Ovary (tissue), 7 donors: ENCODE measurements at regions not wholly inside any gene's neighbourhood (a gene's known extent, or its start where the extent isn't known, plus 50 kb on each side); places are given as distances from the start of the nearest gene placed in this dataset.

Source experiments
- DNase-seq, 5 donors: peaks; one replicate each; pipeline ENCODE4 v3.0.0-alpha.2; 2019 to 2020
- H3K27ac ChIP-seq, 2 donors: fragments of 200-600 bp; one replicate each; pipeline versions ENCODE4 v1.5.1 to v1.8.0; 2019 to 2022
- H3K27me3 ChIP-seq: fragments of 200-600 bp; one replicate; pipeline ENCODE4 v1.8.0; 2022
- H3K36me3 ChIP-seq: fragments of 200-600 bp; sonication (generic); one replicate; pipeline ENCODE4 v1.5.1; 2019
- H3K4me1 ChIP-seq: one replicate; pipeline ENCODE4 v1.8.1; 2013; ENCODE audit warnings: mild to moderate bottlenecking, moderate library complexity; ENCODE audit not compliant: insufficient read depth
- H3K4me3 ChIP-seq: fragments of 200-600 bp; sonication (generic); one replicate; pipeline ENCODE4 v1.5.1; 2017
- H3K9me3 ChIP-seq, 2 donors: fragments of 200-600 bp in 1 of 2; sonication (generic) in 1 of 2; one replicate each; pipeline versions ENCODE4 v1.5.1 to v1.8.1; 2013 to 2019; ENCODE audit warnings: mild to moderate bottlenecking in 1 of 2, moderate library complexity in 1 of 2
- CTCF ChIP-seq, 3 donors: fragments of 450-650 bp in 2 of 3; fragments of 200-600 bp in 1 of 3; IDR thresholded peaks; one replicate each; pipeline versions ENCODE4 v1.5.1 to v1.8.0; 2016 to 2022; ENCODE audit warnings: antibody characterized with exemption in 3 of 3, mild to moderate bottlenecking in 1 of 3
- EP300 ChIP-seq: sonication (generic); formaldehyde crosslinking; IDR thresholded peaks from one replicate; pipeline ENCODE4 v1.6.1; 2017; ENCODE audit warnings: antibody characterized with exemption
- POLR2A ChIP-seq: fragments of 450-650 bp; IDR thresholded peaks from one replicate; pipeline ENCODE4 v1.6.1; 2017; ENCODE audit warnings: antibody characterized with exemption, mild to moderate bottlenecking, moderate library complexity
- WGBS, 3 donors: extraction: QIAGEN DNeasy Blood & Tissue Kit in 1 of 3; methylation state at CpG; one replicate each; pipeline versions ENCODE4 v1.1.5 to v1.1.7; 2013 to 2017; 5-methylcytosine and 5-hydroxymethylcytosine counted together
- intact Hi-C, 4 donors: fragments of 100-400 bp; cut with DNase I; formaldehyde crosslinking; loops; one replicate each; pipeline versions ENCODE4 v1.11.0 to v1.15.1; 2022 to 2023
- donor health status: DM: no; HTN: no; CAD: no; lungs with moderate emphysema.
- donor health status: DM: no; HTN: no; CAD: no.
- donor health status: Bipolar disorder and iron deficiency.
- donor health status: DM: no; HTN: no; CAD: no.
- donor health status: DM: yes; HTN: yes; CAD: no.

- no peaks in the 10 kb centered on the region for H3K36me3 ChIP-seq
- DNase-seq = no peak
- no peaks in the 10 kb centered on the region for H3K27me3 ChIP-seq
- no peak overlapping the region for H3K4me3 ChIP-seq
- no peaks in the 10 kb centered on the region for H3K4me1 ChIP-seq
- no peak for TF ChIP-seq CTCF (IDR thresholded peaks at IDR 0.05)
- no peak for TF ChIP-seq POLR2A
- no peak for TF ChIP-seq EP300
- no peaks in the 10 kb centered on the region for H3K9me3 ChIP-seq
- 88 to 91% (median 90%) methylated on average over 8 of the region's 8 CpGs for WGBS, 3 donors
- intact Hi-C loops = no loop called here
- no peak overlapping the region for H3K27ac ChIP-seq
These were observed 417.0 kb upstream of the RGS6 start for GRCh38 chr14:71514941-71515919.

DNA sequence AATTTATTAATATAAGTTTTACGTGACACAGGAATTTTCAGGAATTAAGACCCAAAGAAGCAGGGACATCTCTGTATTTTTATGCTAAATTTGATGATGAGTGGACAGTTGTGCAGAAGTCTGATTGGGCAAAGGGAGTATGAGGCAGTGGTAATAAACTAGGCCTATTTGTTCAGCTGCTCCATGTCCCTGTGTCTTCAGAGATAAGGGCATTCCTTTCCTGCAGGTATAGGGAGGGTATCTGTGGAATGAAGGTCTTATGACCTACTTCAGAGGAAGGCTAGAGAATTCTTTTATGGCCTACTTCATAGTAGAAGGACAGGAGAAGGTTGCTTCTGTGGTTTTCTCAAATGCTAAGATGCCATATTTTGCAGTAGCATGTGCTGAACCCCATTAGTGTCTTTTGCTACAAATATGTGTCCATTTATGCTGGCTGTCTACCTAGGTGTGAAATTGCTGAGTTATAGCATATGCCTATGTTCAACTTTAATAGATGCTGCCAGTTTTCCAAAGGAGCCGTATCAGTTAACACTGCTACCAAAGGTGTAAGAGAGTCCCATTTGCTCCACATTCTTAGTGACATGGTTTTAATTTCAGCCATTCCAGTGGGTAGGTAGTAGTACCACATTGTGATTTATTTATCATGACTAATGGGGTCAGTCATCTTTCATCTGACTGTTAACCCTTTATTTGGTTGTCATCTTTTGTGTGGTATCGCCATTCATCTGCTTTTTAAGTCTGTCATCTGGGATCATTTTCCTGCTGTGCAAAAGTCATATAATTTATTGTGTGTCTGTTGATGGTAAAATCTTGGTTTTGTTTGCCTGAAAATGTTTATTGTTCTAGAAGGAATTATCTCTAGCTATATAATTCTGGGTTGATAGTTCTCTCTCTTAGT, 410.7 kb upstream of the RGS6 start:
- no peak for DNase-seq
- no peak overlapping the region for H3K4me3 ChIP-seq
- no peak overlapping the region for H3K27ac ChIP-seq
- intact Hi-C loops = no loop called here
- H3K9me3 ChIP-seq = no peaks in the 10 kb centered on the region
- no peaks in the 10 kb centered on the region for H3K36me3 ChIP-seq
- WGBS, 3 donors = 94 to 96% (median 96%) methylated on average over 3 of the region's 3 CpGs
- TF ChIP-seq CTCF (IDR thresholded peaks at IDR 0.05) (no peak), EP300 (no peak), POLR2A (no peak)
- H3K27me3 ChIP-seq = no peaks in the 10 kb centered on the region
- no peaks in the 10 kb centered on the region for H3K4me1 ChIP-seq

DNA sequence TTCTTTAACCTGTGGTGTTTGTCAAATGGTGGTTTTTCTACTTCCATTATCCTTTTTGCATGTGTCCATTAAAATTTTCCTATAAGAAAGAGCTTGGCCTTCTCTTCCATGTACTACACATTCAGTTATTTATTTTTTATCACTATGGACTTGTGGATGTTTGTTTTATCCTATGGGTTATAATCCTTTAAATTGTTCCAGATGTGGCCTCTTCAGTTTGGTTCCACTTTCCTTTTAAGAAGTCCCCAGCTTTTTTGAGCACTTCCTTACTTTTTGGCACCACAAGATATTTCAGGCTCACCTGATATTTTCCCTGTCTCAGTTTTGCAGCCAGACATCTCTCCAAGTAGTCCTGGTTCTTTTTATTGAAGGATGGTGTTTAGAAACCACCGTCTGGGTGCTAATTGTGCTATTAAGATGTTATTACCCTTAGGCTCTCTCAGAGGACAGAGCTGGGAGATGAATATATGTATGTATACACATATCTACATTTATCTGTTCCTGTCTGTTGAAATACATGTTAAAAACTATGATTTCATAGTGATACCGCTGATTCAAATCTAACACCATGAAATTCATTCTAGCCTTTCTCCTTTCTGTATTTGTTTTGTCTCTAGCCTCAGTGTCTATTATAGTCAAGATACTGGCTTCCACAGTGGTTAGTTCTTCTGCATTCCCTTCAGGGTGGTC, 408.5 kb upstream of the RGS6 start:
- Histone ChIP-seq H3K27me3 (no peaks in the 10 kb centered on the region), H3K4me3 (no peak overlapping the region), H3K4me1 (no peaks in the 10 kb centered on the region), H3K36me3 (no peaks in the 10 kb centered on the region), H3K27ac (no peak overlapping the region), H3K9me3 (no peaks in the 10 kb centered on the region)
- no peak for TF ChIP-seq POLR2A
- TF ChIP-seq CTCF (IDR thresholded peaks at IDR 0.05) = no peak
- no peak for TF ChIP-seq EP300
- intact Hi-C loops = no loop called here
- WGBS, 3 donors = 91 to 94% (median 93%) methylated on average over 2 of the region's 2 CpGs
- DNase-seq = no peak

GRCh38 chr14:71524320-71524982, 407.8 kb upstream of the RGS6 start:
- intact Hi-C loops = no loop called here
- no peaks in the 10 kb centered on the region for H3K36me3 ChIP-seq
- WGBS, 3 donors = 94 to 96% (median 96%) methylated on average over 6 of the region's 6 CpGs
- H3K9me3 ChIP-seq = no peaks in the 10 kb centered on the region
- no peak for DNase-seq
- TF ChIP-seq POLR2A (no peak), CTCF (IDR thresholded peaks at IDR 0.05) (no peak), EP300 (no peak)
- no peaks in the 10 kb centered on the region for H3K27me3 ChIP-seq
- H3K4me3 ChIP-seq = no peak overlapping the region
- no peak overlapping the region for H3K27ac ChIP-seq
- H3K4me1 ChIP-seq = peaks cover under 1% of the 10 kb centered on the region
